ENCODE measurements at regions not wholly inside any gene's neighbourhood (a gene's known extent, or its start where the extent isn't known, plus 50 kb on each side); places are given as distances from the start of the nearest gene placed in this dataset.

DNA sequence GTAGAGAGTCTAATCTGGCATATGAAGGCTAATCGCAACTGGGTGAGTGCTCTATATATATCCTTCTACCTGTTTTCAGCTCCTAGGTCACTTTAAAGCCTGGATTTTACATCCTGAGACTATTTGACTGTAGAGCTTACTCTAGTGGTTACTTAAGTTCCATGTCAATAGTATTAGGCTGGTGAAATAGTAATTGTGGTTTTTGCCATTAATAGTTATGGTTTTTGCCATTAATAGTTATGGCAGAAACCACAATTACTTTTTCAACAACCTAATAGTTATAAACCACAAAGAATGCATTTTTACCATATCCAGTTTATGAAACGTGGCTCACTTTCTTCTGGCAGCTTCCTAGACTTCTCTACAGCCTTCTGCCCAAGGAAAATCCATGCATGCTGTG is 263.1 kb upstream of the KIAA1217 start:
- H3K4me3 ChIP-seq (replicated peaks; ENCODE audit: low read depth, low read length), result no peak overlapping the region
- DNase-seq (ENCODE audit: low read depth), result no peak
- TF ChIP-seq, protein P1, sequence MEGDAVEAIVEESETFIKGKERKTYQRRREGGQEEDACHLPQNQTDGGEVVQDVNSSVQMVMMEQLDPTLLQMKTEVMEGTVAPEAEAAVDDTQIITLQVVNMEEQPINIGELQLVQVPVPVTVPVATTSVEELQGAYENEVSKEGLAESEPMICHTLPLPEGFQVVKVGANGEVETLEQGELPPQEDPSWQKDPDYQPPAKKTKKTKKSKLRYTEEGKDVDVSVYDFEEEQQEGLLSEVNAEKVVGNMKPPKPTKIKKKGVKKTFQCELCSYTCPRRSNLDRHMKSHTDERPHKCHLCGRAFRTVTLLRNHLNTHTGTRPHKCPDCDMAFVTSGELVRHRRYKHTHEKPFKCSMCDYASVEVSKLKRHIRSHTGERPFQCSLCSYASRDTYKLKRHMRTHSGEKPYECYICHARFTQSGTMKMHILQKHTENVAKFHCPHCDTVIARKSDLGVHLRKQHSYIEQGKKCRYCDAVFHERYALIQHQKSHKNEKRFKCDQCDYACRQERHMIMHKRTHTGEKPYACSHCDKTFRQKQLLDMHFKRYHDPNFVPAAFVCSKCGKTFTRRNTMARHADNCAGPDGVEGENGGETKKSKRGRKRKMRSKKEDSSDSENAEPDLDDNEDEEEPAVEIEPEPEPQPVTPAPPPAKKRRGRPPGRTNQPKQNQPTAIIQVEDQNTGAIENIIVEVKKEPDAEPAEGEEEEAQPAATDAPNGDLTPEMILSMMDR (IDR thresholded peaks at IDR 0.05; ENCODE audit: low read length, missing control alignments), result no peak

DNA sequence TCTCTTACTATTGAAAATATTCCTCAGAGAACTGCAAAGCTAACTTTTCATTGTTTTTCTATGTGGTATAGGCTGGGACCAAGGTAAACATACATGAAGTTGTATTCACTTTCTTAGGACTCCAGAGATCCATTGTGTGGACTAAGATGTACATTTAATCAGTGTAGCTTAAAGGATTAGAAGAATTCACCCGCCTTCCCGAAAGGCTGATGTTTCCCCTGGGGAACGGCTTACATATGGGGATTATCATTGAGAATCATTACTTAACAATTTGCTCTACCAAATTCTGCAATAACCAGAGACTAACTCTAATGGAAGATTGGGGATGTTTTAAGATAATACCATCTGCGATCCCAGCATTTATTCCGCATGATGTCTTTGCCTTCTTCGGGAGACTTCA is 257.1 kb upstream of the KIAA1217 start:
- H3K4me3 ChIP-seq (replicated peaks; ENCODE audit: low read depth, low read length), result no peak overlapping the region
- DNase-seq (ENCODE audit: low read depth), result no peak
- TF ChIP-seq, protein P1 (IDR thresholded peaks at IDR 0.05; ENCODE audit: low read length, missing control alignments), result no peak

- TF ChIP-seq, protein P1 (IDR thresholded peaks at IDR 0.05; ENCODE audit: low read length, missing control alignments), result no peak
- no peak for DNase-seq (ENCODE audit: low read depth)
- H3K4me3 ChIP-seq (replicated peaks; ENCODE audit: low read depth, low read length), result no peak overlapping the region
These were observed 253.3 kb upstream of the KIAA1217 start for GRCh38 chr10:23955456-23956225.

DNA sequence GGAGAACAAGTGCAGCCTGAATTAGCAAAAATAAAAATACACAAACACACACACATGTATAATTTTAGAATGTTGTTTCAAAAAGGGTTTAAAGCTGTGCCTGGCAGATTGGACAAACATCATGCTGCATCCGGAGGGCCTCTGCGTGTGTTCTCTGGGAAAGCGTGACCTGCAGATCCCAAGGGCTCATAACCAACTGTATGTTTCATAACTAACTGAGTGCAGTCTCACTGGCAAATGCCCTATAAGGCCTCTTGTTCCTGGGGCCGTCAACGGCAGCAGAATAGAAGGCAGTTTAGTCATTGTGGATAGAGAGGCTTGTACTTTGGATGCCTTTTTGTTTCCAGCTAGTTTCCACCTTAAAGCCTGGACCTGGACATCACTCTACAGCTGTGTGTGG is 243.8 kb upstream of the KIAA1217 start:
- no peak overlapping the region for H3K4me3 ChIP-seq (replicated peaks; ENCODE audit: low read depth, low read length)
- TF ChIP-seq, protein P1 (IDR thresholded peaks at IDR 0.05; ENCODE audit: low read length, missing control alignments), result no peak
- no peak for DNase-seq (ENCODE audit: low read depth)

GRCh38 chr10:23965880-23966279 is 243.1 kb upstream of the KIAA1217 start:
- TF ChIP-seq, protein P1 (IDR thresholded peaks at IDR 0.05; ENCODE audit: low read length, missing control alignments), result no peak
- DNase-seq (ENCODE audit: low read depth), result no peak
- H3K4me3 ChIP-seq (replicated peaks; ENCODE audit: low read depth, low read length), result no peak overlapping the region

DNA sequence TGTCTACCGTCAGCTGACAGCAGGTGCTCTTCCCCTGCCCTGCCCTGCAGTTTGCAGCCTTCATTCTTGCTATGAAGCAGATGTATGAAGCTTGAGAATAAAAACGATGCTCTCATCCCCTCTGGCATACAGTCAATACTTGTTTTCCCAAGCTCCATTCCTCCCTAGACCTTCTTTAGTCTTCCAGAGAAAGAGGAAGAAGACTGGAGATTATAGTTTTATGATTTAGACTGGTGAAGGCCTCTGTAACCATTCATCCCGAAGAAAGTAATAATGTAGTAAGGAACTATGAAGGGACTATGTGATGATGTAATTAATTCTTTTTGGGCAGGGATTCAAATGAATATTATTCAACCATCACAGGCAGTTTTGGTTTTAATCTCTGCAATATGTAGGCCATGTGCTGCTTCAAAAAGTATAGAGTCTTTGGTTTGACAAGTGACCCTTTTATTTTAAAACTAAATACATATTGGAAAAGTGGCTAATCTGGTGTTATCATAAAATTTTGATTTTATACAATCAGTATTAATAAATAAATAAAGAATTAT is 242.4 kb upstream of the KIAA1217 start:
- TF ChIP-seq, protein P1 (IDR thresholded peaks at IDR 0.05; ENCODE audit: low read length, missing control alignments), result no peak
- DNase-seq (ENCODE audit: low read depth), result no peak
- H3K4me3 ChIP-seq (replicated peaks; ENCODE audit: low read depth, low read length), result no peak overlapping the region

DNA sequence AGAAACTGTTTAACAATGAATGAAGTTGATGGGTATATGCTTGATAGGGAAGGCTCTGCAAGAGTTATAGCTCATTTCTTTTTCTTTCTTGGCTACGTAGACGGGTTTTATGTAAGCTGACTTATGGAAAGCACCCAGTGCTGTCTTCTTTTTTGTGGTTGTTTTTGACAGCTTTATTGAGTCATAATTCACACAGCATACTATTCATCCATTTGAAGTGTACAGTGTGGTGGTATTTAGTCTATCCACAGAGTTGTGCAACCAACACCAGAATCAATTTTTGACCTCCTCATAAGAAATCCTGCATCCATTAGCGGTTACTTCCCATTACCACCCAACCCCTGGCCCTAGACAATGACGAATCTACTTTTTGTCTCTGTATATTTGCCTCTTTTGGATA is 240.6 kb upstream of the KIAA1217 start:
- TF ChIP-seq, protein P1 (IDR thresholded peaks at IDR 0.05; ENCODE audit: low read length, missing control alignments), result no peak
- H3K4me3 ChIP-seq (replicated peaks; ENCODE audit: low read depth, low read length), result no peak overlapping the region
- no peak for DNase-seq (ENCODE audit: low read depth)
